ENCODE measurements at regions not wholly inside any gene's neighbourhood (a gene's known extent, or its start where the extent isn't known, plus 50 kb on each side); places are given as distances from the start of the nearest gene placed in this dataset.
"Not testable (repeated sequence)": the region's sequence is repeated elsewhere in the genome, so short reads cannot be mapped to it uniquely, and the experiment has no call there.

- no peak for DNase-seq (ENCODE audit: low read depth in 2 of 2)
These were observed 475.9 kb upstream of the SMARCA2 start for GRCh38 chr9:1539216-1539615.

DNA sequence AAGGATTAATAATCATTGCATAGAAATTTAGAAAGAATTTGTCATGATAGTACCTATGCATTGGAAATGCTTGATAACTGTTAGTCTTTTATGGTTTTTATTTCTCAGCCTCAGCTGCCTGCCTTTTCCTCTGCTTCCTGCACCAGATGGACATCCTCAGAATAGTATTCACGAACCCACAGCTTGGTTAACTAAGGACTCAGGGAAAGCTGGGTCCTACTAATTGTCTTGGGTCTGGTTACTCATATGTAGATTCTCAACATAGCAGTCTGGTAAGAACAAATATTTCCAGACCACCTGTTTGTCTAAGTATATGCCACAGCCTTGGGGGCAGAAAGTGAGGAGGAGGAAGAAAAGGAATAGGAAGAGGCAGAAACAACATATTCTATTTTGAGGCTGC lies 464.5 kb upstream of the SMARCA2 start:
- DNase-seq (ENCODE audit: low read depth in 2 of 2) = no peak

GRCh38 chr9:1554081-1555035 lies 460.8 kb upstream of the SMARCA2 start:
- DNase-seq (ENCODE audit: low read depth in 2 of 2) = no peak

DNA sequence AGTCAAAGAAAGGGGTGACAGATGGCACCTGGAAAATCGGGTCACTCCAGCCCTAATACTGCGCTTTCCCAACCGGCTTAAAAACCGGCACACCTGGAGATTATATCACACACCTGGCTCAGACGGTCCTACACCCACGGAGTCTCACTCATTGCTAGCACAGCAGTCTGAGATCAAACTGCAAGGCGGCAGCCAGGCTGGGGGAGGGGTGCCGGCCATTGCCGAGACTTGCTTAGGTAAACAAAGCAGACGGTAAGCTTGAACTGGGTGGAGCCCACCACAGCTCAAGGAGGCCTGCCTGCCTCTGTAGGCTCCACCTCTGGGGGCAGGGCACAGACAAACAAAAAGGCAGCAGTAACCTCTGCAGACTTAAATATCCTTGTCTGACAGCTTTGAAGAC lies 456.5 kb upstream of the SMARCA2 start:
- DNase-seq (ENCODE audit: low read depth in 2 of 2) = not testable (repeated sequence)

DNA sequence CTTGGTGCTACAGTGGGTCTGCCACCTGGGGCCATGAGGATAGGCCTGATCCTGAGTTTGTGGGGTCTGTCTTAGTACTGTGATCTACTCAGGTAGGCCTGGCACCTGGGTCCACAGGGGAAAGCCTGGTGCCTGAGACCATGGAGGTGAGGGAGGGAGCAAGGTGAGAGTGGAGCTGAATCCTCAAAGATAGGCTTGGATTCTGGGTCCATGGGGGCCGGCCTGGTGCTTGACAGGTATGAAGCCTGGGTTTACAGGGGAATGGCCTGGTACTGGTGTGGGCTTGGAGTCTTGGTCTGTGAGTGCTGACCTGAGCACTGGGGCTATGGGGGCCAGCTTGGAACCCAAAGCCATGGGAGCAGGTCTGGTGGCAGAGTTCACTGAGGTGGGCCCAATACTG lies 439.2 kb upstream of the SMARCA2 start:
- DNase-seq (ENCODE audit: low read depth in 2 of 2) = no peak

GRCh38 chr9:1580215-1580614 lies 434.9 kb upstream of the SMARCA2 start:
- no peak for DNase-seq (ENCODE audit: low read depth in 2 of 2)

DNA sequence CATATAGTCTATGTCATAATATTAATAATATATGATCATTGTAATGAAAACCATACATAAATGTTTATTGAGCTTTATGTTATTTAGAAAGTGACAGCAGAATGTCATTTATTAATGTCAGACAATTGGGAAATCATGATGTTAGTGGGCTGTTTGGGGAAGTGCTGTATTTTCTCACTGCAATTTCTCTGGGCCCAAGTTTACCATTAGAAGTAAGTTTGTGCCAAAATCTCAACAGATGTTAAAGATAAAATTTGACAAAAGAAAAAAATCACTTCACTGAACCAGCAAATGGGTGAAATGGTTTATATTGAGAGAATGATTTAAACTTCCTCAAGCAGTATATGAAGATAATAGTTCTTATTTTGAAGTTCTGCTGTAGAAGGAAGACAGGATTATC lies 433.2 kb upstream of the SMARCA2 start:
- no peak for DNase-seq (ENCODE audit: low read depth in 2 of 2)

DNA sequence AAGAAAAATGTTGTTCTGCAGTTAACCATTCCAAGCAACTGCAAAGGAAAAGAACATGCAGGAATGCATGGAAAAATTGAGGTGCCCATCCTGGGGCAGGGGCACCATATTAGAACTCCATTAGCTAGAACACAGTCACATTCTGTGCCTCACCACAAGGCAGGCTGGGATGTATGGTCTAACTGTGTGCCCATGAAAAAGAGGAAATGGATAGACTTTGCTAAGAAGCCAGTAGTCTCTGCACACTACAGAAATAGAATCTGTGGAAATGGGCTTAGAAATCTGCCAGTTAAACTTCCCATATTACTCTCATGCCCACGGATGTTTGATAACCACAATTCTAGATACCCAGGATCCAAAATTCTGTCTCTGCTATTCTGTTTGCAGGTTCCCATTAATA lies 423.8 kb upstream of the SMARCA2 start:
- DNase-seq (ENCODE audit: low read depth in 2 of 2) = no peak

DNA sequence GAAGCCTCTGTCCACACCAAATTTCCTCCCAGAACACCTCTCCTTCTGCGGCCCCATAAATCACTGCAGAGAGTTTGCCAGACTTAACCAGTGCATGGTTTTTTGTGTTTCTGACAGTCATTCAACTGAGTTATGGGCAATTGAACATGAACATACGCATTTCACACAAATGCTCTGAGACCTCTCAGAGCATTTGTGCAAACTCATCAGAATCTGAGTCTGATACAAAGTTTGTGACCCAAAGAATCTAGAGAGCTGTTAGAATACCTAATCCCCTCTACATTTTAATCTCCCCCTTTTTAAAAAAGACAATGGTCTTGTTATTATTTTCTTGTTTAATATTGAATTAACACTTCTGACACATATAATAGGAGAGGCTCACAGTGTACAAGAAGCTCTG lies 416.9 kb upstream of the SMARCA2 start:
- DNase-seq (ENCODE audit: low read depth in 2 of 2) = no peak

DNA sequence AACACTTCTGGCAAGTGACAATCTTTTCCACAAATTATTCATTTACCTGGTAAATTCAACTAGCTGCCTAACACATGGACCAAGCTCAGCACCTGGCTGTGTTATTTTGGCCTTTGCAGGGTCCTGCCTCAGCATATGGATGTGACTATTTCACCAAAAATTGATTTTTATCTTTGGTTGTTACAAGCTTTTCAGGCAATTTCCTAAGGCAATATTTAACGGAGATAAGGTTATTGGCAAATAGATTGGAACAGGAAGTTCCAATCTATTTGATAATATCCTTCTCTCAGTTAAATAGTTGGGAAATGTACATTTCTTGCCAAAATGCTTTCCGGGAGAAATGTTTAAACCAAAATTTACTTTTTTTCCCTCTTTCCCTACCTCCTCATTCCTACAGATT lies 415.2 kb upstream of the SMARCA2 start:
- DNase-seq (ENCODE audit: low read depth in 2 of 2) = no peak

GRCh38 chr9:1604942-1605560 lies 410.1 kb upstream of the SMARCA2 start:
- DNase-seq (ENCODE audit: low read depth in 2 of 2) = no peak

GRCh38 chr9:1606253-1606652 lies 408.9 kb upstream of the SMARCA2 start:
- DNase-seq (ENCODE audit: low read depth in 2 of 2) = no peak

- no peak for DNase-seq (ENCODE audit: low read depth in 2 of 2)
These were observed 402.3 kb upstream of the SMARCA2 start for GRCh38 chr9:1612886-1613285.

GRCh38 chr9:1617419-1617818 lies 397.7 kb upstream of the SMARCA2 start:
- no peak for DNase-seq (ENCODE audit: low read depth in 2 of 2)

GRCh38 chr9:1619915-1620710 lies 395.0 kb upstream of the SMARCA2 start:
- DNase-seq (ENCODE audit: low read depth in 2 of 2) = no peak

GRCh38 chr9:1637401-1637800 lies 377.7 kb upstream of the SMARCA2 start:
- DNase-seq (ENCODE audit: low read depth in 2 of 2) = no peak

GRCh38 chr9:1639166-1639565 lies 376.0 kb upstream of the SMARCA2 start:
- DNase-seq (ENCODE audit: low read depth in 2 of 2) = no peak

DNA sequence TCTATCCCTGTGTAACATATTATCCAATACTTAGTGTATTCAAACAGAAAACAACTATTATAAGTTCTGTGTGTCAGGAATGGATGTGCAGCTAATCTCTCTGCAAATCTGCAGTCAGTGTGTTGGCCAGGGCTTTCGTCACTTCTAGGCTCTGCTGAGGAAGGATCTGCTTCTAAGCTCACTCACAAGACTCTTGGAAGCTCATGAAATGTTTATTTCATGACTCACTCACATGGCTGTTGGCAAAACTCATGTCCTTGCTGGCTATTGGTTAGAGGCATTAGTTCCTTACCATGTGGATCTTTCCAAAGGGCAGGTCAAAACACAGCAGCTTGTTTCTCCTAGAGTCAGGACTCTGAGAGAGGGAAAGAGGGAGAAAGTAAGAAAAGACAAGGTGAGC lies 367.4 kb upstream of the SMARCA2 start:
- DNase-seq (ENCODE audit: low read depth in 2 of 2) = no peak

DNA sequence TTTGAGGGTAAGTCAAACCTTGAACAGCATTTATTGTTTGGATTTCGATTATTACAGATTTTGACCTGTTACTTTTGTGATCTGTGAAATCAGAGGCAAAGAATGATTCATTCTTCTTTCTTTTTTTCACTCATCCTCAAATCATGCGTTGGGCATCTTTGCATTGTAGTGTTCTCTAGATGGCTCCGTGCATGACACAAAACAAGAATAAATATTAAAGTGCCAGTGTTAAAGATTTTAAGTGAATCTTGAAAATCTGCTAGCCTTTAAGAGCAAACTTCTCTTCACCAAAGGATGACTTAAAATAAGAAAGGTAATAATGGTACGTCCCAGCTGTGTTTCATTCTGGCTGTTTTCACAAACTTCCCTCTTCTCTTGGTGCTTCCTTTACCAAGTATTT lies 361.9 kb upstream of the SMARCA2 start:
- DNase-seq (ENCODE audit: low read depth in 2 of 2) = no peak

GRCh38 chr9:1658661-1659362 lies 356.3 kb upstream of the SMARCA2 start:
- no peak for DNase-seq (ENCODE audit: low read depth in 2 of 2)

DNA sequence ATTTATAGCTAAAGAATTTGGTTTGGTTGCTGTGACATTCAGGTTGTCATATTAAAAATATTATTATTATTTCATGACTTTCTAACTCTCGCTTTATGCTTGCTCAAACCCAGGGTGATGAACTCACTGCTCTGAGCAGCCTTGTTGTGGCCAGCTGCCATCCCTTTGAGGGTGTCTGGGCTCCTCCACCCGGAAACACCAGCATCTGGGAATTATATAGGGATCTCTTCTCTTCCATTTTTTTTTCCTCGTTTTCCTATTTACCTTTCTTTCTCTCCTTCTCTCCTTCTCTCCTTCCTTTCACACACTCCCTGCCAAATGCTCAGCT lies 355.8 kb upstream of the SMARCA2 start:
- DNase-seq (ENCODE audit: low read depth in 2 of 2) = no peak

- no peak for DNase-seq (ENCODE audit: low read depth in 2 of 2)
These were observed 346.7 kb upstream of the SMARCA2 start for GRCh38 chr9:1668441-1668840.
